ENCODE measurements at regions not wholly inside any gene's neighbourhood (a gene's known extent, or its start where the extent isn't known, plus 50 kb on each side); places are given as distances from the start of the nearest gene placed in this dataset.

- TF ChIP-seq POLR2A (IDR thresholded peaks at IDR 0.05), result no peak
- TF ChIP-seq CTCF (IDR thresholded peaks at IDR 0.05), result no peak
Observed at GRCh38 chr13:72144636-72145035, 277.6 kb upstream of the DACH1 start.

Data from adrenal gland (tissue), 5 donors.